Loucy (cell line): ENCODE measurements at regions not wholly inside any gene's neighbourhood (a gene's known extent, or its start where the extent isn't known, plus 50 kb on each side); places are given as distances from the start of the nearest gene placed in this dataset.

Experiments
- H2AFZ ChIP-seq: fragments of 200-600 bp; sonication (generic); 2 replicates; pipeline ENCODE4 v1.6.0; 2016; ENCODE audit warnings: antibody characterized with exemption, mild to moderate bottlenecking, low read length, moderate library complexity
- H3F3A ChIP-seq: fragments of 200-600 bp; 2 replicates; pipeline ENCODE4 v1.6.0; 2016; ENCODE audit warnings: antibody characterized with exemption, low read depth, mild to moderate bottlenecking
- H3K27me3 ChIP-seq: fragments of 200-600 bp; sonication (generic); 2 replicates; pipeline ENCODE4 v1.6.1; 2014; ENCODE audit warnings: low read length, mild to moderate bottlenecking; ENCODE audit not compliant: insufficient read depth, poor library complexity, severe bottlenecking
- H3K36me3 ChIP-seq: fragments of 200-600 bp; sonication (generic); 2 replicates; pipeline ENCODE4 v1.6.1; 2016; ENCODE audit warnings: low read length; ENCODE audit not compliant: insufficient read depth
- H3K4me1 ChIP-seq: fragments of 200-600 bp; sonication (generic); 2 replicates; pipeline ENCODE4 v1.5.1; 2014; ENCODE audit warnings: low read length, mild to moderate bottlenecking; ENCODE audit not compliant: insufficient read depth, poor library complexity, severe bottlenecking
- H3K4me2 ChIP-seq: fragments of 200-600 bp; sonication (generic); 2 replicates; pipeline ENCODE4 v1.6.0; 2014; ENCODE audit warnings: antibody characterized with exemption, low read length, low read depth, mild to moderate bottlenecking; ENCODE audit not compliant: poor library complexity, severe bottlenecking
- H3K4me3 ChIP-seq: fragments of 200-600 bp; sonication (generic); 2 replicates; pipeline ENCODE4 v1.5.1; 2014; ENCODE audit warnings: low read length, mild to moderate bottlenecking, mixed read lengths; ENCODE audit not compliant: poor library complexity, severe bottlenecking
- H3K79me2 ChIP-seq: fragments of 200-600 bp; sonication (generic); 2 replicates; pipeline ENCODE4 v1.6.1; 2014; ENCODE audit warnings: low read length; ENCODE audit not compliant: insufficient read depth
- H3K9ac ChIP-seq: fragments of 200-600 bp; sonication (generic); 2 replicates; pipeline ENCODE4 v1.6.0; 2014; ENCODE audit warnings: mild to moderate bottlenecking, low read depth, low read length, moderate library complexity; ENCODE audit not compliant: poor library complexity, severe bottlenecking
- H3K9me2 ChIP-seq: fragments of 200-600 bp; sonication (generic); replicated peaks from 2 replicates; pipeline ENCODE4 v1.6.1; 2016; ENCODE audit warnings: low read depth, low read length, mixed read lengths
- H3K9me3 ChIP-seq: fragments of 200-600 bp; sonication (generic); 2 replicates; pipeline ENCODE4 v1.6.1; 2014; ENCODE audit warnings: mild to moderate bottlenecking, antibody characterized with exemption, low read length, low read depth; ENCODE audit not compliant: insufficient read depth
- H4K20me1 ChIP-seq: fragments of 200-600 bp; sonication (generic); 2 replicates; pipeline ENCODE4 v1.6.0; 2014; ENCODE audit warnings: antibody characterized with exemption, low read length, mild to moderate bottlenecking; ENCODE audit not compliant: insufficient read depth, poor library complexity, severe bottlenecking
- CTCF ChIP-seq: fragments of 200-600 bp; sonication (generic); conservative IDR thresholded peaks from 2 replicates; pipeline ENCODE4 v1.5.1; 2014; ENCODE audit warnings: mild to moderate bottlenecking, antibody characterized with exemption, low read length
- EZH2phosphoT487 ChIP-seq: fragments of 200-600 bp; IDR thresholded peaks from 2 replicates; pipeline ENCODE4 v1.6.1; 2018; ENCODE audit warnings: antibody characterized with exemption, mild to moderate bottlenecking, moderate library complexity, borderline replicate concordance

DNA sequence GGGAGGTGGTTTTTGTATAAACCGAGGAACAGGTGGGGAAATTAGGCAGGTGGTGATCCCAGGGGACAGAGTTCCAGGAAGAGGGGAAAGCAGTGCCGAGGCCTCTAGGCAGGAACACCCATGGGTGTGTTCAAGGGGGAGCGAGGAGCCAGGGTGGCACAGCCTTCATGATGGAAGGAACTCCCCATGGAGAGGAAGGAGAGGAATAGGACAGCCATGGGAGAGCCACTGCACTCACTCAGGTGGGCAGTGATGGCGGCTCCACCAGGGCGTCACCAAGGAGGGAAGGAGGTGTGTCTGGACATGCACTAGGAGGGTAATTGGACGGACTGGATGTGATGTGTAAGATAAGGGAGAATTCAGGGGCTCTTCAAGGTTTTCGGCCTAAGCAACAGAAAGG is 98.2 kb downstream of the THBS2 start:
- Histone ChIP-seq H2AFZ (no peak overlapping the region), H3K4me1 (no peaks in the 10 kb centered on the region), H3K9me3 (peaks cover 21% of the 10 kb centered on the region; the same call in 1 of the 2 replicates), H3K9ac (no peak overlapping the region), H3K4me2 (no peak overlapping the region), H3K79me2 (no peaks in the 10 kb centered on the region), H3K27me3 (no peaks in the 10 kb centered on the region), H3F3A (no peaks in the 10 kb centered on the region), H4K20me1 (no peaks in the 10 kb centered on the region), H3K9me2 (no peaks in the 10 kb centered on the region), H3K4me3 (no peak overlapping the region), H3K36me3 (no peaks in the 10 kb centered on the region)
- TF ChIP-seq CTCF (no peak), EZH2phosphoT487 (no peak)

DNA sequence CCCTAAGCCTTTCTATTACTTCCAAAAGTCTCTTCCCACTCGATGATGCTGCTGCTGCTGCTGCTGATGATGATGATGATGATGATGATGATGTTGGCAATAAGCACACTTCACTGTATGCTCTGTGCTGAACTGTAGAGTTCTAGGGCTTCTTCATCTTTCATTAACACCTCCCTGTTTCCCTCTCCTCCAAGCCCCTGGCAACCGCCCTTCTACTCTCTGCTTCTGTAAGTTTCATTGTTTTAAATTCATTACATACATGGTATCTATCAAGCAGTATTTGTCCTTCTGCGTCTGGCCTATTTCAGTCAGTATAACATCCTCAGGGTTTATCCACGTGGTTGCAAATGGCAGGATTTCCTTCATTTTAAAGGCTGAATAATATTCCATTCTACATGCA is 100.2 kb downstream of the THBS2 start:
- Histone ChIP-seq H3K27me3 (no peaks in the 10 kb centered on the region), H3K9me3 (peaks cover 22% of the 10 kb centered on the region; the same call in 1 of the 2 replicates), H3K9me2 (no peaks in the 10 kb centered on the region), H3F3A (no peaks in the 10 kb centered on the region), H3K4me2 (no peak overlapping the region), H4K20me1 (no peaks in the 10 kb centered on the region), H3K79me2 (no peaks in the 10 kb centered on the region), H2AFZ (no peak overlapping the region), H3K4me1 (no peaks in the 10 kb centered on the region), H3K4me3 (no peak overlapping the region), H3K9ac (no peak overlapping the region), H3K36me3 (no peaks in the 10 kb centered on the region)
- TF ChIP-seq EZH2phosphoT487 (no peak), CTCF (no peak)

GRCh38 chr6:169146521-169146920 is 107.1 kb downstream of the THBS2 start:
- Histone ChIP-seq H3K4me2 (no peak overlapping the region), H3F3A (no peaks in the 10 kb centered on the region), H3K4me1 (no peaks in the 10 kb centered on the region), H3K9ac (no peak overlapping the region), H3K36me3 (no peaks in the 10 kb centered on the region), H3K9me3 (peaks cover 15% of the 10 kb centered on the region; the same call in 1 of the 2 replicates), H3K4me3 (no peak overlapping the region), H2AFZ (no peak overlapping the region), H3K27me3 (no peaks in the 10 kb centered on the region), H3K9me2 (no peaks in the 10 kb centered on the region), H4K20me1 (no peaks in the 10 kb centered on the region), H3K79me2 (no peaks in the 10 kb centered on the region)
- TF ChIP-seq EZH2phosphoT487 (no peak), CTCF (no peak)
